NCI-H187 (cell line): ENCODE measurements at regions not wholly inside any gene's neighbourhood (a gene's known extent, or its start where the extent isn't known, plus 50 kb on each side); places are given as distances from the start of the nearest gene placed in this dataset.
"Not testable (repeated sequence)": the region's sequence is repeated elsewhere in the genome, so short reads cannot be mapped to it uniquely, and the experiment has no call there.

ENCODE experiments used
- DNase-seq, 2 experiments: peaks; one replicate each; lab custom pipeline; 2025; lab: John Stamatoyannopoulos, UW

DNA sequence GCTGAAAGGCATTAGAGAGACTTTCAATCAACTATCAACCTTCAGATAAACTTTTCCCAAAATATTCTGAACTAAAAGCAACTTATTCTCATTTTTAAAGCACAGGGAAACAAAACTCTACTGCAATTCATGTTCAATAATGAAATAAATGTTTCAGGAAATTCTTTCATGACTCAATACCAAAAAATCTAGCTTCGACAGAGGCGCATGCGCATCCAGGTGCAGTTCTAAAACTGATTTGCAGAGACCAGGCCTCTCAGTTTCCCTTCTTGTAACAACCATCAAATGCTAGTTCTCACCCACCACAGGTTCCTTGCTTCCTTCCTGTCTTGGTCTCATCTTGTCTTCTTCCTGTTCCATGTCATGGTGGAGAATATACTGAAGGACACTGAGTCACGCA lies 55.3 kb upstream of the NRBF2 start:
- no peak for DNase-seq

DNA sequence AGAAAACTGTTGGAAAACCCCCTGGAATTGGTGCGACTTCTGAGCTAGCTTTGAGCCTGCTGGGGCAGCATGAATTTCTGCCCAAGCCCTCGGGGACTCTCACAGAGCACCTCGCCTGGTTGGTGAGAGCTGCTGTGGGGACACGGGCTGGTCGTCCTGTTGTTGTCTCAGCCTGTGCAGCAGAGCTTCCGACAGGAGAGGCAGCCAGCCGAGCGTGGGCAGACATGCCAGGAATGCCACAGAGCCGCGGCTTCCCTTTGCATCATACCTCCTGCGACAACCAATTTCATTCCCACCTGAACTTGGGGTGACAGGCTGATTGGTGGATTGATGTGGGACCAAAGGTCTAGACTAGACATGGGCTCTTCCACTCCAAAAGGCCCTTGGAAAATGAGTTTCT lies 60.2 kb upstream of the NRBF2 start:
- no peak for DNase-seq

DNA sequence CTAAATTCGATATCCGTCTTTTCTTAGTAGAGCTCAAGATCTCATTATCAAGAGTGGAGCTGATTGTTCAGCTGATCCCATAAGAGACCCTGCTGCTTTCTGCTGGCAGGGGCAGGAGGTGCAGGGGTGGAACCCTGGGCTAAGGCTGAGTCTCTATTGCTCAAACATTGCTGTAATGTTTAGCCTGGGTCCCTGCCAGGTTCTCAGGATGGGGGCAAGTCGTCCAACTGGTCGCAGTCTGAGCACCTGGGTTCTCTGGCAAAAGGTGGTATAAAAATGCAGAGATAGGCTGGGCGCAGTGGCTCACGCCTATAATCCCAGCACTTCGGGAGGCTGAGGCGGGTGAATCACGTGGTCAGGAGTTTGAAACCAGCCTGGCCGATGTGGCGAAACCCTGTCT lies 62.0 kb upstream of the NRBF2 start:
- no peak for DNase-seq

DNA sequence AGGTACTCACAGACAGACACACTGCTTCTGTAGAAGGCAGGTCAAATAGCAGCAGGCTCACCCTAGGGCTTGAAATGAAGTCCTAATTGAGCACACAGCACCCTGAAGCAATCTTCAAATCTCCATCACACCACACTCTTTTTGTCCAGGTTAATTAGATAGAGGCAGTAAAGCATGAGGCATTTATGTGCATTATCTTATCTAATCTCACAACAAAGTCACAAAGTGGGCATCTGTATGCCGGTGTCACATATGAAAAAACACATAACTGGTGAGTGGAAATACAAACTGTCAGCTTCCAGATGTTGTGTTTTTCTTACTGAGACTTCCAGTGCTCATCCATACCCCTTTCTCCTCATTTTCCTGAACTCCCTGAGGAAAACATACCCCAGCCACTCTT lies 63.8 kb upstream of the NRBF2 start:
- no peak for DNase-seq

DNA sequence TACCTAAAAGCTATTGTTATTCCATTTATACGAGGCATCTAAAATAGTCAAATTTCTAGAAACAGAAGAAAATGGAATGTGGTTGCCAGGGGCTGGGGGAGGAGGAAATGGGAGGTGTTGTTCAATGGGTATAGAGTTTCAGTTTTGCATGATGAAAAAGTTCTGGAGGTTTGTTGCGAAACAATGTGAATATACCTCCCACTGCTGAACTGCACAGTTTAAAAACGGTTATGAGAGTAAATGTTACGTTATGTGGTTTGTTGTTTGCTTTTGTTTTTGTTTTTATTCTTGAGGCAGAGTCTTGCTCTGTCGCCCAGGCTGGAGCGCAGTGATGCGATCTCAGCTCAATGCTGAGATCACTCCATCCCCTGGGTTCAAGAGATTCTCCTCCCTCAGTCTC lies 64.9 kb upstream of the NRBF2 start:
- no peak for DNase-seq

DNA sequence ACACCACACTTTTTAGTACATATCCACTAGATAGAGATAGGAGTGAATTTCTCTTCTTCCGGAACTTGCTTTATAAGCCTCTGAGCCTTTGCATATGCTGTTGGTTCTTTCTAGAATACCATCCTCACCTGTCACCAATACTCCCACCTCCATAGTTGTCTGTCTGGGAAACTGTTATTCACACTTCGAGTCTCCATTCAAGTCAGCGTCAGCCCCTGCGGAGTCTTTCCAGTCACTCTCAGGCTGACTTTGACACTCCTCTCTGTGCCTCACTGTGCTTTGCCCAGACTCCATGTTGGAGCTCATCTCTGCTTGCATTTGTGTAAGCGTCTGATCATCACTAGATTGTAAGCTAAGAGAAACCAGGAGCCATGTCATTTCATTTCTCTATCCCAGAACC lies 66.5 kb upstream of the NRBF2 start:
- DNase-seq: no peak

DNA sequence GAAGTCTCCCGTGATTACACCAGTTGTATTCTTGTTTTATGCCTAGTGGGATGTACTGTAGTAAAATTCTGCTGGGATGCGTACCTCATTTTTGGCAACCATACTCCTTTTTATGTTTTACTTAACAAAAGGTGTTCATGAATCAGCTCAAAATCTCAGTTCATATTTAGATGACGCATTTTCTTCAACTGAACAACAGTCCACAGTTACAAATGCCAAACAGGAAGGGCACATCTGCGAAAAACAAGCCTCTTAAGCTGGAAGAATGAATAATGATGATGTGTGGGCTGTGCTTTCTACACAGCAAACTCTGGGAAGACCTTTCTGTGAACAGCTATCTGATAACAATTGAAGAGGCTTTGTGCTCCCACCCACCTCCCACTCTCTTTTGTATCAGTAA lies 68.4 kb upstream of the NRBF2 start:
- no peak for DNase-seq

DNA sequence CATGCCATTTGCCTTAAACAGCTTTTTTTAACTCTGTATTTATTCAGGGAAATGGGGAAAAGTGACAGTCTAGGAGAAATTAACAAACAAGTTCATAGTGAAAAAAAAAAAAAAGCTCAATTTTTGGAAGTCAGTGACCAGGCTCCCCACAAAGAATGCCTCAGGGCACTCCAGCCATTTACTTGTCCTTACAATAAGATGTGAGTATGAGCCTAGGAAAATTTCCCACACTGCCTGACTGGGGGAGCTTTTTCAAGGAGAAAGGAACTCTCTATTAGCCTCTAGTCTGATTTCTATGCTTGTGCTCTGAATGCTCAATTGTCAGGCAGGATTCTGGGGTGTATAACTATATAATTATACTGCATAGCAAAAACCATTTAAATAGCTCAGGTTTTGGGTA lies 74.9 kb upstream of the NRBF2 start:
- no peak for DNase-seq

DNA sequence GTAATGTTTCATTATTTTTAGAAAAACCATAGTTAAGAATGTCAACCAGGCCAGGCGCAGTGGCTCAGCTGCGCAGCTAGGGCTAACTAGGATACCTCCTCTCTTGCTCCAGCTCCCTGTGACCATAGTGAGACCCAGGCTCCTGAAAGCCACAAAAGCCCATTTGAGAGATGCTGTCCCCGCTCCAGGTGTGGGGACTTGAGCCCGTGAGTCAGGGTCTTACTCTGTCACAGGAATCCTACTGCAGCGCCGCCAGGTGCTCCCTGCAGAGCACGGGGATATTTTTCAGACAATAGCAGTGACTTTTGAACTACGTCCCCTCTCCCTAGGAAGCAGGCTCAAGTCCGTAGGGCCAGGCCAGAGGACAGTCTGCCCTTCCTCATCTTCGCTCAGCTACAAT lies 75.6 kb upstream of the NRBF2 start:
- no peak for DNase-seq

DNA sequence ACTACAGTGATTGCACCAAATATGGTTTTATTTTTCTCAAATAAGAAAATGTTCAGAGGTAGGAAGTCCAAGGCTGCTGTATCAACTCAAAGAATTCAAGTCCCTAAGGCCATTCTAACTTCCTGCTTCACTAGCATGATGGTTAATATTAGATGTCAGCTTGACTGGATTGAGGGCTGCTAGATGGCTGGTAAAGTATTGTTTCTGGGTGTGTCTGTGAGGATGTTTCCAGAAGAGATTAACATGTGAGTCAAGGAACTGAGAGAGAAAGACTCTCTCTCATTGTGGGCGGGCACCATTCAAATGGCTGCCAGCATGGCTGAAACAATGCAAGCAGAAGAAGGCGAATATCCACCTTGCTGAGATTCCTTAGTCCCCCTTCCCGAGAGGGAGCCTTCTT lies 77.4 kb upstream of the NRBF2 start:
- DNase-seq: no peak

DNA sequence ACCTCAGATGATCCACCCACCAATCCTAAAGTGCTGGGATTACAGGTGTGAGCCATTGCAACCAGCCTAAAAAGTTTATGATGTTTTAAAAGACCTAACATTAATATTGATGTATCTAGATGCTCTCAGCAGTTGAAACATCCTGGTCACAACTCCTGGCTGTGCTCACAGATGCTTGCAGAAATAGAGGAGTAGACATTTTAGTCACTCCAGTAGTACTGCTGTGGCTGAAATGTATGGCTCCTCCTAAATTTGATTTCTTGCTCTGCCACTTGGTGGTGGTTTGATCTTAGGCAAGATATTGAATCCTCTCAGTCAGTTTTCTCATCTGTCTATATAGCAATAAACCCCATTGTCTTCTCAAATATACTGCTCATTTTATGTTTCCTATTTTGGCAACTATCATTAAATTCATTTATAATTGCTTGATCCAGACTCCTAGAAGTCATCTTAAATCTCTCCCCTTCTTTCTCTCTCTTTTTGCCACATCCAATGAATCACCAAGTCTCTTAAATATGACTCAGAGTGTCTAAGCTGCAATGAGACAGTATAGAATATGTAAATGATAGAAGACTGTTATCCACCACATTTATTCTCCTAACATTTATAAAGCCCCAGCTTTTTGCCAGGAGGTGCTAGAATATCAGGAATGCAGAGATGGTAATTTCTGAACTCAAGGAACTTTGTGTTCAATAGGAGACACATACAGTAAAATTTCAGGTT lies 78.1 kb upstream of the NRBF2 start:
- no peak for DNase-seq

DNA sequence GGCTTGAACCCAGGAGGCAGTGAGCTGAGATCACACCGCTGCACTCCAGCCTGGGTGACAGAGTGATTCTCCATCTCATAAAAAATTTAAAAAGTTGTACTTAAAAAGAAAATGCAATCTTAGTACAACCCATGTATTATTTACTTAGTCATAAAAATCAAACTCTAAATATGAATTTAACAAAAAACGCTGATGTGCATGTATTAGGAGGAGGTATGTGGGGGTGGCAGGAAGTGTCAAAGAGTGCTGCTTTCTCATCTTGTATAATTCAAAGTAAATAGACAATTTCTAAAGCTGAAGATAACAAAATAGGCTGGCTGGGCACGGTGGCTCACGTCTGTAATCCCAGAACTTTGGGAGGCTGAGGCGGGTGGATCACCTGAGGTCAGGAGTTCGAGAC lies 81.0 kb upstream of the NRBF2 start:
- no peak for DNase-seq

DNA sequence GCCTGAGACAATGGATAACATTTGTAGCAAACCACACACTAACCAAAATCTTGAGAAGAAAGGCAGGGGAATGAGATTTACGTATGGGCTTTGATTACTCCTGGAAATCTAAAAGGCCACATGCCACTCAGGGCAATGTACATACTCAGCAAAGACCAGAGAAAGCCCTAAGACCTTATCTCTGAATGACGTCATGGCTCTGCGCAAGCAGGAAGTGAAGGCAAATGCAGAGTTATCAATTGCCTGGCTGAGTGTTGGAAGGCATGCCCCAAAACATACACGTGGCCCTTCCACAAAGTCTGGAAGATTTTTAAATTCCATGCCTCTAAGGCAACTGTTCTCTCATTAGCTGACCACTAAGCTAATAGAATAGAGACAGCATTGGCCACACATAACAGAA lies 90.9 kb upstream of the NRBF2 start:
- no peak for DNase-seq

DNA sequence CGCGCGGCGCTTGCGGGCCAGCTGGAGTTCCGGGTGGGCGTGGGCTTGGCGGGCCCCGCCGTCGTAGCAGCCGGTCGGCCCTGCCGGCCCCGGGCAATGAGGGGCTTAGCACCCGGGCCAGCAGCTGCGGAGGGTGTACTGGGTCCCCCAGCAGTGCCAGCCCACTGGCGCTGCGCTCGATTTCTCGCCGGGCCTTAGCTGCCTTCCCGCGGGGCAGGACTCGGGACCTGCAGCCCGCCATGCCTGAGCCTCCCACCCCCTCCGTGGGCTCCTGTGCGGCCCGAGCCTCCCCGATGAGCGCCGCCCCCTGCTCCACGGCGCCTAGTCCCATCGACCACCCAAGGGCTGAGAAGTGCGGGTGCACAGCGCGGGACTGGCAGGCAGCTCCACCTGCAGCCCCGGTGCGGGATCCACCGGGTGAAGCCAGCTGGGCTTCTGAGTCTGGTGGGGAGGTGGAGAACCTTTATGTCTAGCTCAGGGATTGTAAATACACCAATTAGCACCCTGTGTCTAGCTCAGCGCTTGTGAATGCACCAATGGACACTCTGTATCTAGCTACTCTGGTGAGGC lies 99.4 kb upstream of the NRBF2 start:
- not testable (repeated sequence) for DNase-seq

DNA sequence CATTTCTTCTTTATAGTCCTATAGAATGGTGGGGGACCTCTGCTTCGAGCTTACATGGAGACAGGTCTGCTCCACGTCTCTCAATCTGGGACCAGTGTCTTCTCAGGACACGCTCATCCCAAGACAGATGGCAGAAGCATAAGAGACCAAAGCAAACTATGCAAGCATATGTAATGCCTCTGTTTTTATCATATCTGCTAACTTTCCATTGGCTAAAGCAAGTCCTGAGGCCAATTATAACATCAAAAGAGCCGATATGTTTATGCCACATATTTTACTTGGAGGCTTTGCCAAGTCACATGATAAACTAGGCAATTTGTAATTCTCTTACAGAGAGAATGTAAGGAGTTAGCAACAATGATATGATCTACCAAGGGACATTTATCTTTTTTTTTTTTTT lies 102.6 kb upstream of the NRBF2 start:
- DNase-seq: no peak

DNA sequence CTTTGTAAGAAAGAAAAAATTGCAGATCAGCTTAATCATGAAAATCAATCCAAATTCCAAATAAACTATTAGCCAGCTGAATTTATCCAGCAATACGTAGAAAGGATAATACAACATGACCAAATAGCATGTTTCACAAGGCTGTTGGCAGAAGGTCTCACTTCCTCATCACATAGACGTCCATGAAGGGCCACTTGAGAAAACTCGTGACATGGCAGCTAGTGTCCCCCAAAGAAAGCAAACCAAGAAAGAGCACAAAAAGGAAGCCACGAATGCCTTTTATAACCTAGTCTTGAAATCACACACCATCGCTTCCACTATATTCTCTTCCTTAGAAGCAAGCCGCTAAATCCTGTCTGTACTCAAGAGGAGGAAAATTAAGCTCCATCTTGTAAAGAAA lies 105.6 kb upstream of the NRBF2 start:
- no peak for DNase-seq

DNA sequence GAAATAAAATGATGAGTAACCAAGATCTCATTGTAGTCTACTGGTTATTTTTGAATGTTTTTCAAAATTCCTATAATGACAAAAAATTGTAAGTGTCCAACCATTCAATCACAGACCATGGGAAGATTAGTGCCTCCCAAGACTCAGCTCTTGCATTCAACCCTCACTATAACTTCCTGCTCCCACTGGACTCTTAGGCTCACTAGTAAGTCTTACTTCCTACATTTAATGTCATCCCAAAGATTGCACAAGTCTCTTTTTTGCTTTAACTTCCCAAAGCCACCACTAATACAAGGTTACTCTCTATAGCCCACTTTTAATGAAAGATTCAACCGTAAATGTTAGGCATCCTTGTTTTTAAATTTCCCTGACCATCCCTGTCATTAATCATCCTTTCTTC lies 111.9 kb upstream of the NRBF2 start:
- no peak for DNase-seq

DNA sequence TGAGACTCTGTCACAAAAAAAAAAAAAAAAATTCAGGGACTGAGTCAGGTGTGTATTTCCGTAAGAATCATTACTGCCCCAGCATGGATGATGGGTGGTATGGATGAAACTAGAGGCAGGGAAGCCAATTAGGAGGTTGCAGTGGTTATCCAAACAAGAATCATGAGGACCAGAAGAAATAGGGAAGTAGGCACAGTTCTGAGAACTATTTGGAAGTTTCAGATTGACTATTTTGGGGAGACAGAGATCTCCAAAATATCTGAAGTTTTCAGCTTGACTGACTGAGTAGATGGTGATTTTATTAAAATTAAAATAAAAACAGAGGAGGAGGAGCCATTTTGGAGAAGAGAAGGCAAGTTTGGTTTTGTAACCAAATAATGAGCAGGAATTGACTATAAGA lies 119.4 kb upstream of the NRBF2 start:
- no peak for DNase-seq

DNA sequence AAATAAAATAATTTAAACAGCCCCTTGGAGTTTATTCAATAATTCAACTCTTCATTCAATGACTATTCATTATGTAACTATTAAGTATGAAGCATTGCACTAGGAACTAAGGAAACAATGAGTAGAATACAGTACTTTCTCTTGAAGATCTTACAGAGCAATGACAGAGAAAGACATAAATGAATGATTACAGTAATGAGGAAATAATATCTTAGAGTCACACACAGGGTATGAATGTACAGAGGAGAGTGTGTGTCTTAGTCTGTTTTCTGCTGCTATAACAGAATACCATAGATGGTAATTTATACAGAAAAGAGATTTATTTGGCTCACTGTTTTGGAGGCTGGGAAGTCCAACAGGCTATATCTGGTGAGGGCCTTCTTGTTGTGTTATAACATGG lies 120.5 kb upstream of the NRBF2 start:
- no peak for DNase-seq

DNA sequence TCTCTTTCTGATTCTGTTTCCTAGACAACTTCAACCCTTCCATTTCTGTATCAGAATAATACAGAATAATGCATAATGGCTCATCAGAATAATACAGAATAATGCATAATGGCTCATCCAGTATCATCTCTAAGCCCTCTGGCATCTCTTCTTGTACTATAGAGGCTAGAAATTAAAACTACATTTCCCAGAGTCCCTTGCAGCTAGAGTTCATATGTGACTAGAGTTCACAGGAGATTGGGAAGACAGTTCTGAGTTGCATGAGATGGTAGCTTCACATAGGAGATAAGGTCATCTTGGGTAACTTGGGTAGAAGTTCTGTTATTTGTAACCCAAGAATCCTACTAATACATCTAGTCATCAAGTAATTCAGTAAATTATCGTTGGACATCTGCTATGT lies 122.9 kb upstream of the NRBF2 start:
- no peak for DNase-seq

DNA sequence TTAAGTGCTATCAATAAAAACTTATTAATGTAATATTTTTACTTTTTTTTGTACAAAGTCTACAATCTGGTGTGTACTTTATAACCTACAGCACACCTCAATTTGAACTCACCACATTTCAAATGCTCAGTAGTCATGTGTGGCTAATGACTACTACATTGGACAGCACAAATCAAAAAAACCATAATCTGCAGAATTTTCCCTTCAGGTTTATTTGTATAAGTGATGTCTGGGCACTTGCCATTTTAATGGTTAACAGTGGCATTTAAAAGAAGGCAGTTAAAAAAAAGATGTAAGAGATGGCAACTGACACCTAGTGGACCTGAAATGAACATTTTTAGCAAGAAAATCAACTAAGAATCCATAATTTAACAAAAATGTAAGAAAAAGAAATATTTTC lies 124.6 kb upstream of the NRBF2 start:
- DNase-seq: no peak

DNA sequence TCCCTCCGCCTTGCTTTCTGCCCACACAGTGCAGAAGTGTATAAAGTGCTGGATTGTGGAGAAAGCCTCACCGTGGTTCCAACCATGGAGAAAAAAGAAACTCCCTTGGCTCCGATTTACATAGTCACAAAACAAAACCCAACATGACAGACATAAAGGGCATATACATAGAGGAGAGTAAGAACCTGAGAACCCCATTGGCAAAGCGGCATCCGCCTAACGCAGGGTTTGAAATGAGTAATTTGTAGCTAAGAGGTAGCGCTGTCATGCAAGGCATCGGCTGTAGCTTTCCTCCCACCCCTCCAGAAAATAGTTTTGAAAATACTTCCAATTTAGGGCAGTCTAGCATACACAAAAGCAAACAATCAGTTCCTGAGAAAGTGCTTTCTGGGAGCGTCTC lies 126.0 kb upstream of the NRBF2 start:
- DNase-seq: no peak

DNA sequence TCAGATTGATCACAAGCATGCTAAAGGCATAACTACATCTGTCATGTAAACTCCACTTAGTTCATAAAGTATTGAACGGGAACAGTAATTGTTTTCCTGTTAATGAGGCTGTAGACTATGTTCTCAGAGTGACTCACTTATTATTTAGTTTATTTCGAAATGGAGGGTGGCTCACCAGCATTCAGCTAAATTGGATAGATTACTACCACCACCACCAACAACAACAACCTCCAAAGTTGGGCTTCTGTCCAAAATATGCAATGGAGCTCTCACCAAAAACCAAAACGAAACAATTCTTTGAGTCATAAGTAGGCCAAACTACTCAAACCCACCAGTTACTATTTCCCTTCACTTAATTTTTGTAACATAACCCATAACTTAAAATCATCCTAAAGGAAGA lies 127.9 kb upstream of the NRBF2 start:
- DNase-seq: no peak

DNA sequence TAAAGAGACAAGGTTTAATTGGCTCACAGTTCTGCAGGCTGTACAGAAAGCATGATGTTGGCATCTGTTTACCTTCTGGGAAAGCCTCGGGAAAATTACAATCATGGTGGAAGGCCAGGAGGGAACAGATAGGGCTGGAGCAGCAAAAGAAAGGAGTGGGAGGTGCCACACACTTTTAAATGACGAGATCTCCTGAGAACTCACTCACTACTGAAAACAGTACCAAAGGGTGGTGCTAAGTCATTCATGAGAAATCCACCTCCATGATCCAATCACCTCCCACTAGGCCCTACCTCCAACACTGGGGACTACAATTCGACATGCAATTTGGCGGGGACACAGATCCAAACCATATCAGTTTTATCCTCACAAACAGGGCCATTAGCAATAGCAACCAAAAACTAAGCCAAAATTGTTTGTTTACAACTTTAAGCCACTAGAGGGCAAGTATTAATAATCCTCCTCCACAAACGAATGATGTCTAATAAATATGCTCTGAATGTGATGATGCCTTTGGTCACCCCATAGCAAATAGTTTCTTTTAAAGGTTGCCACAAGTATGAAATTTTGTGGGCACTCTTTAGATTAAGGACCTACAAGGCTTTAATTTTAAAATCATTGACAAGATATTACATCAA lies 129.2 kb upstream of the NRBF2 start:
- no peak for DNase-seq
